Large intestine (tissue), 3 donors: ENCODE measurements at regions not wholly inside any gene's neighbourhood (a gene's known extent, or its start where the extent isn't known, plus 50 kb on each side); places are given as distances from the start of the nearest gene placed in this dataset.
"Not testable (repeated sequence)": the region's sequence is repeated elsewhere in the genome, so short reads cannot be mapped to it uniquely, and the experiment has no call there.

Source experiments
- DNase-seq, 2 donors: peaks; one replicate each; pipeline versions ENCODE4 v3.0.0 to v3.0.0-alpha.2; 2013
- H3K27ac ChIP-seq: one replicate; pipeline ENCODE4 v1.5.1; 2013; ENCODE audit warnings: low read length
- H3K27me3 ChIP-seq: 2 replicates; pipeline ENCODE4 v1.6.1; 2013; ENCODE audit warnings: low read length; ENCODE audit not compliant: control insufficient read depth, insufficient read depth
- H3K36me3 ChIP-seq: 2 replicates; pipeline ENCODE4 v1.6.1; 2013; ENCODE audit warnings: low read length; ENCODE audit not compliant: control insufficient read depth, insufficient read depth
- H3K4me1 ChIP-seq: one replicate; pipeline ENCODE4 v1.6.1; 2013; ENCODE audit warnings: low read length; ENCODE audit not compliant: control insufficient read depth, insufficient read depth
- H3K4me3 ChIP-seq: one replicate; pipeline ENCODE4 v1.5.1; 2013; ENCODE audit warnings: low read length
- H3K9me3 ChIP-seq: one replicate; pipeline ENCODE4 v1.6.1; 2013; ENCODE audit warnings: mild to moderate bottlenecking, low read depth, low read length, moderate library complexity; ENCODE audit not compliant: control insufficient read depth
- WGBS: methylation state at CpG from one replicate; pipeline ENCODE4 v1.1.5; 2013; ENCODE audit warnings: low lambda C conversion rate; ENCODE audit not compliant: insufficient coverage; 5-methylcytosine and 5-hydroxymethylcytosine counted together

- no peak for DNase-seq
- WGBS = no CpG with 5 or more reads among the region's 4 CpGs
- no peak overlapping the region for H3K4me3 ChIP-seq
Observed at GRCh38 chr18:43978174-43978573, 700.9 kb upstream of the SYT4 start.

GRCh38 chr18:43982582-43982981 lies 698.1 kb upstream of the SETBP1 start:
- no peaks in the 10 kb centered on the region for H3K36me3 ChIP-seq
- H3K4me3 ChIP-seq = no peak overlapping the region
- no peak overlapping the region for H3K27ac ChIP-seq
- DNase-seq = no peak
- no peaks in the 10 kb centered on the region for H3K27me3 ChIP-seq
- H3K4me1 ChIP-seq = no peaks in the 10 kb centered on the region
- H3K9me3 ChIP-seq = no peaks in the 10 kb centered on the region
- 81% methylated on average over 3 of the region's 4 CpGs for WGBS

More at GRCh38 chr18:43978174-43978573, 700.9 kb upstream of the SYT4 start:
- Histone ChIP-seq H3K36me3 (no peaks in the 10 kb centered on the region), H3K27ac (no peak overlapping the region), H3K27me3 (no peaks in the 10 kb centered on the region), H3K4me1 (no peaks in the 10 kb centered on the region), H3K9me3 (no peaks in the 10 kb centered on the region)

DNA sequence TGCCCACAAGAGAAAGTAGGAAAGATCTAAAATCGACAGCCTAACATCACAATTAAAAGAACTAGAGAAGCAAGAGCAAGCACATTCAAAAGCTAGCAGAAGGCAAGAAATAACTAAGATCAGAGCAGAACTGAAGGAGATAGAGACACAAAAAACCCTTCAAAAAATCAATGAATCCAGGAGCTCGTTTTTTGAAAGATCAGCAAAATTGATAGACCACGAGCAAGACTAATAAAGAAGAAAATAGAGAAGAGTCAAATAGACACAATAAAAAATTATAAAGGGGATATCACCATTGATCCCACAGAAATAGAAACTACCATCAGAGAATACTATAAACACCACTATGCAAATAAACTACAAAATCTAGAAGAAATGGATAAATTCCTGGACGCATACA lies 693.6 kb upstream of the SETBP1 start:
- not testable (repeated sequence) for H3K36me3 ChIP-seq, H3K27me3 ChIP-seq, H3K4me1 ChIP-seq, H3K4me3 ChIP-seq, DNase-seq, H3K27ac ChIP-seq, H3K9me3 ChIP-seq
- WGBS = 100% methylated on average over 1 of the region's 4 CpGs

GRCh38 chr18:43992741-43993140 lies 687.9 kb upstream of the SETBP1 start:
- H3K4me1 ChIP-seq = no peaks in the 10 kb centered on the region
- H3K27me3 ChIP-seq = no peaks in the 10 kb centered on the region
- H3K9me3 ChIP-seq = no peaks in the 10 kb centered on the region
- H3K27ac ChIP-seq = no peak overlapping the region
- WGBS = 40% methylated on average over 1 of the region's 1 CpG
- DNase-seq = no peak
- no peak overlapping the region for H3K4me3 ChIP-seq
- no peaks in the 10 kb centered on the region for H3K36me3 ChIP-seq

- no peak for DNase-seq
- no peaks in the 10 kb centered on the region for H3K36me3 ChIP-seq
- H3K4me1 ChIP-seq = no peaks in the 10 kb centered on the region
- no peak overlapping the region for H3K4me3 ChIP-seq
- WGBS = no CpG with 5 or more reads among the region's 4 CpGs
- H3K9me3 ChIP-seq = no peaks in the 10 kb centered on the region
- H3K27me3 ChIP-seq = no peaks in the 10 kb centered on the region
- no peak overlapping the region for H3K27ac ChIP-seq
Observed at GRCh38 chr18:43994381-43994780, 686.3 kb upstream of the SETBP1 start.

DNA sequence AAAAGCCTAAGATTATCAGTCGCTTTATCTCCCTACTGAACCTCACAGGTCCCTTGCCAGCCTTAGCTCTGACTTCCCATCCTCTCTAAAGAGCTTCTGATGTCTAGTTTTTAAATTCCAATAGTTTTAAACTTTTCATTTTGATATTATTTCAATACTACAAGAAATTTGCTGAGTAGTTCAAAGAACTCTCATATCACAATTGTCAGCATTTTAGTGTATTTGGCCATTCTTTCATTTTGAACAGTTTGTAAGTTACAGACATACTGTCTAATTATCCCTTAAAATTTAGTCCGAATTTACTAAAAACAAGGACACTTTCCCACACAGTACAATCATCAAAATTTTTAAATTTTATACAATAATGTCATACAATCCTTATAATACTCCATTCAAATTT lies 666.8 kb upstream of the SETBP1 start:
- no peaks in the 10 kb centered on the region for H3K4me1 ChIP-seq
- H3K27ac ChIP-seq = no peak overlapping the region
- H3K9me3 ChIP-seq = no peaks in the 10 kb centered on the region
- WGBS = 93% methylated on average over 2 of the region's 2 CpGs
- H3K36me3 ChIP-seq = no peaks in the 10 kb centered on the region
- no peak overlapping the region for H3K4me3 ChIP-seq
- no peak for DNase-seq
- H3K27me3 ChIP-seq = no peaks in the 10 kb centered on the region

GRCh38 chr18:44025421-44025820 lies 655.3 kb upstream of the SETBP1 start:
- Histone ChIP-seq H3K27me3 (no peaks in the 10 kb centered on the region), H3K27ac (no peak overlapping the region)

DNA sequence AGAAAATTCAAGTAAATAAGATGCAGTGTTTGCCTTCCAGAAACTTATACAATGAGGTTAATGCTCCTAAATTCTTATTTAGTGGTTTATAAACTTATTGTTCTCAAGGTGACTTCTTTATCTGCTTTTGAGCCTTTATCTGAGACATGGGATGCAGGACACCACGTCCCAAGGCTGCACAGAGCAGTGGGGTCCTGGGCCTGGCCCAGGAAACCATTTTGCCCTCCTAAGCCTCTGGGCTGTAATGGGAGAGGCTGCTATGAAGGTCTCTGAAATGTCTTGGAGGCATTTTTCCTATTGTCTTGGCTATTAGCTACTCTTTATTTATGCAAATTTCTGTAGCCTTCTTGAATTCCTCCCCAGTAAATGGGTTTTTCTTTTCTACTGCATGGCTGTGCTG lies 652.6 kb upstream of the SETBP1 start:
- H3K36me3 ChIP-seq = no peaks in the 10 kb centered on the region
- H3K4me3 ChIP-seq = no peak overlapping the region
- H3K27me3 ChIP-seq = no peaks in the 10 kb centered on the region
- H3K9me3 ChIP-seq = no peaks in the 10 kb centered on the region
- H3K27ac ChIP-seq = no peak overlapping the region
- DNase-seq = no peak
- WGBS = no CpG with 5 or more reads among the region's 1 CpG
- H3K4me1 ChIP-seq = no peaks in the 10 kb centered on the region

More at GRCh38 chr18:44025421-44025820, 655.3 kb upstream of the SETBP1 start:
- no peaks in the 10 kb centered on the region for H3K9me3 ChIP-seq
- H3K4me3 ChIP-seq = no peak overlapping the region
- no peak for DNase-seq
- H3K4me1 ChIP-seq = no peaks in the 10 kb centered on the region
- 67% methylated on average over 1 of the region's 1 CpG for WGBS
- no peaks in the 10 kb centered on the region for H3K36me3 ChIP-seq

- no peak overlapping the region for H3K27ac ChIP-seq
- no peak for DNase-seq
- no peaks in the 10 kb centered on the region for H3K9me3 ChIP-seq
- H3K27me3 ChIP-seq = no peaks in the 10 kb centered on the region
- H3K4me3 ChIP-seq = no peak overlapping the region
- 80% methylated on average over 2 of the region's 2 CpGs for WGBS
- H3K4me1 ChIP-seq = no peaks in the 10 kb centered on the region
- no peaks in the 10 kb centered on the region for H3K36me3 ChIP-seq
Observed at GRCh38 chr18:44031063-44031462, 649.6 kb upstream of the SETBP1 start.

DNA sequence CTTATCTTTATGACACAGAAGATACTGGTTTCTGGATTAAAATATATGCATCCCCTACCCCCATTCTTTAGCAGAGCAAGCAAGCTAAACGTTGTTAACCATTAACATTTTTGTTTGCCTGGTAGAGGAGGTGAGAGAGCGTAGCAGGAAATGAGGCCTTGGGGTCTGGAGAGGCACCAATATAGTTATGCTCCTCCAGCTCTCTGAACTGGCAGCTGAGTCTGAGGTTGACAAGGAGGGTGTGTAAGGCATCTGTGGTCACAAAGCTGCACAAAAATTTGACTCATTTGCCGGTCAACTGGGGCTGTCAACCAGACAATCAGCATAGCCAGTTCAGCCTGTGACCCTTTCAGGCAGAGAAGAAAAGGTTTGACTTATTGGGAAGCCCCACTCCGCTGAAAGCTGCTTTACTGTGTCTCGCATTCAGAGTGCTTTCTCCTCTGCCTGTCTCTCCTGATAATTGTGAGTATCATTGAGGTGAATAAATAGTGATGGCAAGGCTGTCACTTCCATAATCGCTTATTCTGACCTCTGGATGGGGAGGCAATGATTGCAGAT lies 647.5 kb upstream of the SETBP1 start:
- Histone ChIP-seq H3K27ac (no peak overlapping the region), H3K4me1 (no peaks in the 10 kb centered on the region), H3K9me3 (no peaks in the 10 kb centered on the region), H3K4me3 (no peak overlapping the region), H3K36me3 (no peaks in the 10 kb centered on the region), H3K27me3 (no peaks in the 10 kb centered on the region)
- DNase-seq = no peak
- WGBS = no CpG with 5 or more reads among the region's 6 CpGs

GRCh38 chr18:44035554-44035953 lies 645.1 kb upstream of the SETBP1 start:
- Histone ChIP-seq H3K27ac (no peak overlapping the region), H3K4me3 (no peak overlapping the region), H3K9me3 (no peaks in the 10 kb centered on the region), H3K36me3 (no peaks in the 10 kb centered on the region), H3K27me3 (no peaks in the 10 kb centered on the region), H3K4me1 (no peaks in the 10 kb centered on the region)
- no peak for DNase-seq
- no CpG with 5 or more reads among the region's 2 CpGs for whole genome bisulfite sequencing
